DOHH2 (cell line): ENCODE measurements at regions not wholly inside any gene's neighbourhood (a gene's known extent, or its start where the extent isn't known, plus 50 kb on each side); places are given as distances from the start of the nearest gene placed in this dataset.
A peak's percentile ranks its signal among the peaks of the same experiment; 100 is the strongest.

Source experiments
- H3F3A ChIP-seq: fragments of 200-600 bp; sonication (generic), shearing (Covaris generic); 2 replicates; pipeline ENCODE4 v1.6.0; 2016; ENCODE audit warnings: antibody characterized with exemption, mild to moderate bottlenecking; ENCODE audit not compliant: control insufficient read depth, insufficient read depth
- H3K27ac ChIP-seq: fragments of 200-600 bp; sonication (generic); 2 replicates; pipeline ENCODE4 v1.5.1; 2014; ENCODE audit warnings: low read depth, mild to moderate bottlenecking, low read length, moderate library complexity
- H3K27me3 ChIP-seq: fragments of 200-600 bp; sonication (generic); 2 replicates; pipeline ENCODE4 v1.6.1; 2014; ENCODE audit warnings: mild to moderate bottlenecking, low read length, mixed read lengths; ENCODE audit not compliant: control insufficient read depth
- H3K36me3 ChIP-seq: fragments of 200-600 bp; sonication (generic); 2 replicates; pipeline ENCODE4 v1.6.1; 2014; ENCODE audit warnings: mild to moderate bottlenecking, low read length, moderate library complexity, mixed read lengths; ENCODE audit not compliant: control insufficient read depth
- H3K4me1 ChIP-seq: fragments of 200-600 bp; sonication (generic); 2 replicates; pipeline ENCODE4 v1.6.1; 2014; ENCODE audit warnings: mild to moderate bottlenecking, low read length, mixed read lengths; ENCODE audit not compliant: control insufficient read depth
- H3K4me2 ChIP-seq: fragments of 200-600 bp; sonication (generic); 2 replicates; pipeline ENCODE4 v1.6.0; 2014; ENCODE audit warnings: mild to moderate bottlenecking, low read length, moderate library complexity
- H3K4me3 ChIP-seq: fragments of 200-600 bp; sonication (generic); 2 replicates; pipeline ENCODE4 v1.5.1; 2014; ENCODE audit warnings: mild to moderate bottlenecking, low read length, mixed read lengths
- H3K79me2 ChIP-seq: fragments of 200-600 bp; sonication (generic); 2 replicates; pipeline ENCODE4 v1.6.1; 2014; ENCODE audit warnings: mild to moderate bottlenecking, low read length, mixed read lengths; ENCODE audit not compliant: control insufficient read depth
- H3K9me2 ChIP-seq: fragments of 200-600 bp; sonication (generic); replicated peaks from 2 replicates; pipeline ENCODE4 v1.6.1; 2014; ENCODE audit warnings: mild to moderate bottlenecking, low read length, mixed read lengths; ENCODE audit not compliant: control insufficient read depth
- H3K9me3 ChIP-seq: fragments of 200-600 bp; sonication (generic); 2 replicates; pipeline ENCODE4 v1.6.1; 2014; ENCODE audit warnings: antibody characterized with exemption, low read length, mixed read lengths; ENCODE audit not compliant: control insufficient read depth, insufficient read depth
- H4K20me1 ChIP-seq: fragments of 200-600 bp; sonication (generic); 2 replicates; pipeline ENCODE4 v1.6.0; 2014; ENCODE audit warnings: low read depth, mild to moderate bottlenecking, antibody characterized with exemption, low read length, moderate library complexity; ENCODE audit not compliant: control insufficient read depth, insufficient read depth
- CTCF ChIP-seq: fragments of 200-600 bp; sonication (generic); IDR thresholded peaks from one replicate; pipeline ENCODE4 v1.5.1; 2014; ENCODE audit warnings: antibody characterized with exemption, mild to moderate bottlenecking, low read depth, low read length; ENCODE audit not compliant: poor library complexity, severe bottlenecking
- EZH2phosphoT487 ChIP-seq: fragments of 200-600 bp; sonication (generic); IDR thresholded peaks from 2 replicates; pipeline ENCODE4 v1.6.1; 2017; ENCODE audit warnings: borderline replicate concordance, mild to moderate bottlenecking, antibody characterized with exemption, low read length, moderate library complexity, mixed read lengths

- H3K27ac ChIP-seq, result no peak overlapping the region
- H3K4me1 ChIP-seq, result no peaks in the 10 kb centered on the region
These were observed 78.8 kb upstream of the PIWIL1 start for GRCh38 chr12:130258863-130259262.

GRCh38 chr12:130263025-130263424, 74.7 kb upstream of the PIWIL1 start:
- H3K9me3 ChIP-seq, result no peaks in the 10 kb centered on the region
- no peak overlapping the region for H3K4me2 ChIP-seq
- H4K20me1 ChIP-seq, result no peaks in the 10 kb centered on the region
- no peak overlapping the region for H3K4me3 ChIP-seq
- H3K9me2 ChIP-seq, result no peaks in the 10 kb centered on the region
- H3F3A ChIP-seq, result no peaks in the 10 kb centered on the region
- H3K36me3 ChIP-seq, result no peaks in the 10 kb centered on the region
- H3K79me2 ChIP-seq, result no peaks in the 10 kb centered on the region
- TF ChIP-seq CTCF (no peak), EZH2phosphoT487 (no peak)
- H3K27ac ChIP-seq, result no peak overlapping the region
- H3K4me1 ChIP-seq, result no peaks in the 10 kb centered on the region
- H3K27me3 ChIP-seq, result no peaks in the 10 kb centered on the region

More at GRCh38 chr12:130258863-130259262, 78.8 kb upstream of the PIWIL1 start:
- no peak overlapping the region for H3K4me2 ChIP-seq
- TF ChIP-seq EZH2phosphoT487, result no peak
- no peak for TF ChIP-seq CTCF
- H3K36me3 ChIP-seq, result no peaks in the 10 kb centered on the region
- H3K4me3 ChIP-seq, result no peak overlapping the region
- no peaks in the 10 kb centered on the region for H3K9me2 ChIP-seq
- H3K79me2 ChIP-seq, result no peaks in the 10 kb centered on the region
- no peaks in the 10 kb centered on the region for H4K20me1 ChIP-seq
- no peaks in the 10 kb centered on the region for H3K9me3 ChIP-seq
- no peaks in the 10 kb centered on the region for H3F3A ChIP-seq
- no peaks in the 10 kb centered on the region for H3K27me3 ChIP-seq

- H3K79me2 ChIP-seq, result no peaks in the 10 kb centered on the region
- H3F3A ChIP-seq, result no peaks in the 10 kb centered on the region
- H3K27me3 ChIP-seq, result no peaks in the 10 kb centered on the region
- H3K27ac ChIP-seq, result no peak overlapping the region
- H3K36me3 ChIP-seq, result no peaks in the 10 kb centered on the region
- no peaks in the 10 kb centered on the region for H3K4me1 ChIP-seq
- H3K9me2 ChIP-seq, result no peaks in the 10 kb centered on the region
- no peak overlapping the region for H3K4me3 ChIP-seq
- no peaks in the 10 kb centered on the region for H4K20me1 ChIP-seq
- H3K4me2 ChIP-seq, result no peak overlapping the region
- H3K9me3 ChIP-seq, result no peaks in the 10 kb centered on the region
- no peak for TF ChIP-seq CTCF
- TF ChIP-seq EZH2phosphoT487, result no peak
These were observed 73.7 kb upstream of the PIWIL1 start for GRCh38 chr12:130263996-130264395.

- peak; percentile 8 for TF ChIP-seq CTCF
- TF ChIP-seq EZH2phosphoT487, result no peak
- H3K4me2 ChIP-seq, result no peak overlapping the region
These were observed 70.9 kb upstream of the PIWIL1 start for GRCh38 chr12:130266751-130267150.

More at GRCh38 chr12:130266751-130267150, 70.9 kb upstream of the PIWIL1 start:
- H3K9me3 ChIP-seq, result no peaks in the 10 kb centered on the region
- no peaks in the 10 kb centered on the region for H3K9me2 ChIP-seq
- H3F3A ChIP-seq, result no peaks in the 10 kb centered on the region
- H3K36me3 ChIP-seq, result no peaks in the 10 kb centered on the region
- no peaks in the 10 kb centered on the region for H3K4me1 ChIP-seq
- no peak overlapping the region for H3K4me3 ChIP-seq
- H3K79me2 ChIP-seq, result no peaks in the 10 kb centered on the region
- no peak overlapping the region for H3K27ac ChIP-seq
- no peaks in the 10 kb centered on the region for H3K27me3 ChIP-seq
- no peaks in the 10 kb centered on the region for H4K20me1 ChIP-seq
